ENCODE measurements at regions not wholly inside any gene's neighbourhood (a gene's known extent, or its start where the extent isn't known, plus 50 kb on each side); places are given as distances from the start of the nearest gene placed in this dataset.

DNA sequence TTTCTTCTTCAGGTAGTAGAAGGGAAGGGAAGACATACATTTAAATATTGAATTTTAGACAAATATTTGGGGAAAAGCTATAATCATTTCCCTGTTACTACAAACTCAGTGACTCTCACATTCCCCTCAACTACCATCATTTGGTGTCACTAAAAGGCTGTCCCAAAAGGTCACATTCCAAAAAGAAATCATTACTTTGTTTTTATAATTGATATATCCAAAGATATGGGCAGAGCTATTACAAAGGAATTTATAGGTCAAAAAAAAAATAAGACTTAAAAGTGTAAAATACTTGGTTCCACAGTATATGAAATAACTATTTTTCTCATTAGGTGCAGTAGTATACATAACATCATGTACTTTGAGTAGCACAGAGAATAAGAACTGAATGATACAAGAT lies 751.4 kb downstream of the KCNA4 start:
- DNase-seq (ENCODE audit: low read depth, low spot score) = no peak
- H3K4me3 ChIP-seq (ENCODE audit: low read depth in 2 of 2, low read length in 2 of 2) = no peak overlapping the region
- ChIA-PET CTCF (no interaction called here), POLR2A (no interaction called here)
- no peaks in the 10 kb centered on the region for H3K4me1 ChIP-seq (ENCODE audit: control insufficient read depth, insufficient read depth, low read length)
- BruUV-seq (replicated peaks) = no TSS peak
- in situ Hi-C loops (cut with HindIII; ENCODE audit: low pct_unique_long_range_greater_than_20kb, low sequenced_read_pairs) (no loop called here), intact Hi-C loops (cut with micrococcal nuclease; ENCODE audit: unreplicated experiment) (no loop called here)
- no peak for ATAC-seq
- H3K27me3 ChIP-seq (ENCODE audit: control insufficient read depth, insufficient read depth, low read length) = no peaks in the 10 kb centered on the region
- H3K36me3 ChIP-seq (ENCODE audit: control insufficient read depth, insufficient read depth, low read length) = no peaks in the 10 kb centered on the region
- TF ChIP-seq, protein P1, sequence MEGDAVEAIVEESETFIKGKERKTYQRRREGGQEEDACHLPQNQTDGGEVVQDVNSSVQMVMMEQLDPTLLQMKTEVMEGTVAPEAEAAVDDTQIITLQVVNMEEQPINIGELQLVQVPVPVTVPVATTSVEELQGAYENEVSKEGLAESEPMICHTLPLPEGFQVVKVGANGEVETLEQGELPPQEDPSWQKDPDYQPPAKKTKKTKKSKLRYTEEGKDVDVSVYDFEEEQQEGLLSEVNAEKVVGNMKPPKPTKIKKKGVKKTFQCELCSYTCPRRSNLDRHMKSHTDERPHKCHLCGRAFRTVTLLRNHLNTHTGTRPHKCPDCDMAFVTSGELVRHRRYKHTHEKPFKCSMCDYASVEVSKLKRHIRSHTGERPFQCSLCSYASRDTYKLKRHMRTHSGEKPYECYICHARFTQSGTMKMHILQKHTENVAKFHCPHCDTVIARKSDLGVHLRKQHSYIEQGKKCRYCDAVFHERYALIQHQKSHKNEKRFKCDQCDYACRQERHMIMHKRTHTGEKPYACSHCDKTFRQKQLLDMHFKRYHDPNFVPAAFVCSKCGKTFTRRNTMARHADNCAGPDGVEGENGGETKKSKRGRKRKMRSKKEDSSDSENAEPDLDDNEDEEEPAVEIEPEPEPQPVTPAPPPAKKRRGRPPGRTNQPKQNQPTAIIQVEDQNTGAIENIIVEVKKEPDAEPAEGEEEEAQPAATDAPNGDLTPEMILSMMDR (IDR thresholded peaks at IDR 0.05) = no peak
- no peak for TF ChIP-seq POLR2AphosphoS5 (IDR thresholded peaks at IDR 0.05; ENCODE audit: low read depth, low read length)
- no peak for TF ChIP-seq SIN3A (IDR thresholded peaks at IDR 0.05; ENCODE audit: borderline replicate concordance, insufficient read depth, low read depth, low read length)
- no peak for TF ChIP-seq TCF7L2 (IDR thresholded peaks at IDR 0.05; ENCODE audit: low read depth, low read length)
- TF ChIP-seq, protein P2, sequence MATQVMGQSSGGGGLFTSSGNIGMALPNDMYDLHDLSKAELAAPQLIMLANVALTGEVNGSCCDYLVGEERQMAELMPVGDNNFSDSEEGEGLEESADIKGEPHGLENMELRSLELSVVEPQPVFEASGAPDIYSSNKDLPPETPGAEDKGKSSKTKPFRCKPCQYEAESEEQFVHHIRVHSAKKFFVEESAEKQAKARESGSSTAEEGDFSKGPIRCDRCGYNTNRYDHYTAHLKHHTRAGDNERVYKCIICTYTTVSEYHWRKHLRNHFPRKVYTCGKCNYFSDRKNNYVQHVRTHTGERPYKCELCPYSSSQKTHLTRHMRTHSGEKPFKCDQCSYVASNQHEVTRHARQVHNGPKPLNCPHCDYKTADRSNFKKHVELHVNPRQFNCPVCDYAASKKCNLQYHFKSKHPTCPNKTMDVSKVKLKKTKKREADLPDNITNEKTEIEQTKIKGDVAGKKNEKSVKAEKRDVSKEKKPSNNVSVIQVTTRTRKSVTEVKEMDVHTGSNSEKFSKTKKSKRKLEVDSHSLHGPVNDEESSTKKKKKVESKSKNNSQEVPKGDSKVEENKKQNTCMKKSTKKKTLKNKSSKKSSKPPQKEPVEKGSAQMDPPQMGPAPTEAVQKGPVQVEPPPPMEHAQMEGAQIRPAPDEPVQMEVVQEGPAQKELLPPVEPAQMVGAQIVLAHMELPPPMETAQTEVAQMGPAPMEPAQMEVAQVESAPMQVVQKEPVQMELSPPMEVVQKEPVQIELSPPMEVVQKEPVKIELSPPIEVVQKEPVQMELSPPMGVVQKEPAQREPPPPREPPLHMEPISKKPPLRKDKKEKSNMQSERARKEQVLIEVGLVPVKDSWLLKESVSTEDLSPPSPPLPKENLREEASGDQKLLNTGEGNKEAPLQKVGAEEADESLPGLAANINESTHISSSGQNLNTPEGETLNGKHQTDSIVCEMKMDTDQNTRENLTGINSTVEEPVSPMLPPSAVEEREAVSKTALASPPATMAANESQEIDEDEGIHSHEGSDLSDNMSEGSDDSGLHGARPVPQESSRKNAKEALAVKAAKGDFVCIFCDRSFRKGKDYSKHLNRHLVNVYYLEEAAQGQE (IDR thresholded peaks at IDR 0.05; ENCODE audit: insufficient read depth in 1 of 2, low read depth in 2 of 2, low read length in 1 of 2) = no peak
- no peaks in the 10 kb centered on the region for H3K9me3 ChIP-seq (ENCODE audit: control insufficient read depth, insufficient read depth, low read depth, low read length)
- H3K27ac ChIP-seq (ENCODE audit: low read length) = no peak overlapping the region

DNA sequence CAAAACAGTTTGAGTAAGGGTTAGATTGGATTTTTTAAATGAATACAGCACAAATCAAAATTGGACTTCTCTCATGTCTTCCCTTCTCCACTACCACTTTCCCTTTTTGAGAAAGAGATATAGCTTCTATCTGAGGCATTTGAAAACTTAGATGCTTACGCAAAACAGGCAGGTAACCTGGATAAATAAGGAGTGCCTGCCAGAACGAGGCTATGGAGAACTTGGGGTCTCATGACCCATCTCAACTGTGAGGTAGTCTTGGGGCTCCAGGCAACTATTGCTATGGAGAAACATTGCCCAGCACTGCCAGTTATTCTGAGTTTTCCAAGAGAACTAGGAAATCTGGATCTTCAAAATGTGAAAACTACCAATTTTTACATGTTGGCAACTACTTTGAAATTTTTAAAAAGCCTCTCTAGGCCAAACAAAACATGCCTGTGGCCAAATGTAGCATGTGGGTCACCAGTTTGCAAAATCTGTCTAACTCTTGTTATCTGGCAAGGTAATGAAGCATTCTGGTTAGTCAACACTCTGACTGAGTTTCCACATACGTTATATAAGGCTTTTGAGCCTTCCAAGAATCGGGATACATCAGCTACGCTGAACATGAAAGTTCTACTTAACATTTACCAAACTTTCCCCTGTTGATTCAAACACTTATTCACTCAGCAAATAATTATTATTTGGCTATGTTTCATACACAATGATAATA lies 752.7 kb downstream of the KCNA4 start:
- ATAC-seq (no peak), DNase-seq (ENCODE audit: low read depth, low spot score) (no peak)
- H3K4me1 ChIP-seq (ENCODE audit: control insufficient read depth, insufficient read depth, low read length) = no peaks in the 10 kb centered on the region
- H3K4me3 ChIP-seq (ENCODE audit: low read depth in 2 of 2, low read length in 2 of 2) = no peak overlapping the region
- ChIA-PET POLR2A (no interaction called here), CTCF (no interaction called here)
- H3K27ac ChIP-seq (ENCODE audit: low read length) = no peak overlapping the region
- in situ Hi-C loops (cut with HindIII; ENCODE audit: low pct_unique_long_range_greater_than_20kb, low sequenced_read_pairs) = no loop called here
- H3K9me3 ChIP-seq (ENCODE audit: control insufficient read depth, insufficient read depth, low read depth, low read length) = no peaks in the 10 kb centered on the region
- TF ChIP-seq POLR2AphosphoS5 (IDR thresholded peaks at IDR 0.05; ENCODE audit: low read depth, low read length) = no peak
- intact Hi-C loops (cut with micrococcal nuclease; ENCODE audit: unreplicated experiment) = no loop called here
- no peaks in the 10 kb centered on the region for H3K27me3 ChIP-seq (ENCODE audit: control insufficient read depth, insufficient read depth, low read length)
- BruUV-seq (replicated peaks) = no TSS peak
- no peaks in the 10 kb centered on the region for H3K36me3 ChIP-seq (ENCODE audit: control insufficient read depth, insufficient read depth, low read length)

DNA sequence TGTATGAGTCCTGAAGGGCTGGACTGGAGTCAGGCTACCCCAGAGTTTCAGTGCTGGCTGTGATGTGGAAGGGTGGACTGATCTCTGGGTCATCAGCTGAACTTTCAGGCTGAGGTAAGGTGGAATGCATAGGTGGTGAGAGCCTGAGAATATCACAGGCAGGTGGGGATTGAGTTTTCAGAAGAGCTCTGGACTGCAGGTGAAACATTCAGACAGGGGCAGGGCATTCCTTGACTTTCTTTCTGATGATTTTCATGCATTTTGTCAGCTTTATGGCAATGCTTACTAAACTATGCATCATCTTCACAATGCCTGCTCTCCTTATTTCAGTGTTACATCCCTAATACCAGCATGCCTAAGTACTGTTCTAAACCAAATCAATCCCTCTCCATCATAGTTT lies 755.0 kb downstream of the KCNA4 start:
- H3K36me3 ChIP-seq (ENCODE audit: control insufficient read depth, insufficient read depth, low read length) = no peaks in the 10 kb centered on the region
- no TSS peak for BruUV-seq (replicated peaks)
- no peaks in the 10 kb centered on the region for H3K9me3 ChIP-seq (ENCODE audit: control insufficient read depth, insufficient read depth, low read depth, low read length)
- in situ Hi-C loops (cut with HindIII; ENCODE audit: low pct_unique_long_range_greater_than_20kb, low sequenced_read_pairs) (no loop called here), intact Hi-C loops (cut with micrococcal nuclease; ENCODE audit: unreplicated experiment) (no loop called here)
- no peak overlapping the region for H3K4me3 ChIP-seq (ENCODE audit: low read depth in 2 of 2, low read length in 2 of 2)
- H3K4me1 ChIP-seq (ENCODE audit: control insufficient read depth, insufficient read depth, low read length) = no peaks in the 10 kb centered on the region
- ChIA-PET POLR2A (interaction anchor here (0.6 kb wide), 1 partner anchor 18 kb away, joined by 10 read pairs; no protein-coding TSS in a partner anchor), CTCF (no interaction called here)
- DNase-seq (ENCODE audit: low read depth, low spot score) (no peak), ATAC-seq (no peak)
- no peak overlapping the region for H3K27ac ChIP-seq (ENCODE audit: low read length)
- TF ChIP-seq SIN3A (IDR thresholded peaks at IDR 0.05; ENCODE audit: borderline replicate concordance, insufficient read depth, low read depth, low read length) = no peak
- TF ChIP-seq, protein P2 (IDR thresholded peaks at IDR 0.05; ENCODE audit: insufficient read depth in 1 of 2, low read depth in 2 of 2, low read length in 1 of 2) = no peak
- TF ChIP-seq, protein P1 (IDR thresholded peaks at IDR 0.05) = no peak
- no peak for TF ChIP-seq TCF7L2 (IDR thresholded peaks at IDR 0.05; ENCODE audit: low read depth, low read length)
- TF ChIP-seq POLR2AphosphoS5 (IDR thresholded peaks at IDR 0.05; ENCODE audit: low read depth, low read length) = no peak
- H3K27me3 ChIP-seq (ENCODE audit: control insufficient read depth, insufficient read depth, low read length) = no peaks in the 10 kb centered on the region
